Heart right ventricle (tissue), 16 donors: ENCODE measurements at regions not wholly inside any gene's neighbourhood (a gene's known extent, or its start where the extent isn't known, plus 50 kb on each side); places are given as distances from the start of the nearest gene placed in this dataset.
"Not testable (repeated sequence)": the region's sequence is repeated elsewhere in the genome, so short reads cannot be mapped to it uniquely, and the experiment has no call there.

Experiments used
- ATAC-seq, 8 donors: fragments of 200-7000 bp; cut with Tn5 transposase; one replicate each; pipeline ENCODE4 v1.9.1; 2020; ENCODE audit warnings: mild to moderate bottlenecking in 8 of 8, moderate library complexity in 8 of 8, moderate number of reproducible peaks in 1 of 8
- DNase-seq, 2 donors: peaks; one replicate each; pipeline ENCODE4 v3.0.0-alpha.2; 2020
- H3K27ac ChIP-seq, 10 donors: fragments of 200-600 bp; sonication (generic) in 2 of 10; one replicate each; pipeline versions ENCODE4 v1.5.0 to v1.8.0; 2020 to 2022; ENCODE audit warnings: mild to moderate bottlenecking in 3 of 10
- H3K27me3 ChIP-seq, 7 donors: fragments of 200-600 bp; one replicate each; pipeline ENCODE4 v1.8.0; 2021 to 2022; ENCODE audit warnings: mild to moderate bottlenecking in 2 of 7
- H3K36me3 ChIP-seq, 9 donors: fragments of 200-600 bp; sonication (generic) in 1 of 9; one replicate each; pipeline versions ENCODE4 v1.5.0 to v1.8.0; 2020 to 2022; ENCODE audit warnings: mild to moderate bottlenecking in 2 of 9
- H3K4me1 ChIP-seq, 9 donors: fragments of 200-600 bp; sonication (generic) in 1 of 9; one replicate each; pipeline versions ENCODE4 v1.5.0 to v1.8.0; 2020 to 2022; ENCODE audit warnings: mild to moderate bottlenecking in 4 of 9
- H3K4me3 ChIP-seq, 10 donors: fragments of 200-600 bp; sonication (generic) in 2 of 10; one replicate each; pipeline versions ENCODE4 v1.5.0 to v1.8.0; 2020 to 2022; ENCODE audit warnings: mild to moderate bottlenecking in 7 of 10, moderate library complexity in 2 of 10
- H3K9me3 ChIP-seq, 11 donors: fragments of 200-600 bp in 10 of 11; sonication (generic) in 2 of 11; one replicate each; pipeline versions ENCODE4 v1.5.0 to v1.8.0; 2013 to 2022; ENCODE audit warnings: mild to moderate bottlenecking in 2 of 11, control low read depth in 1 of 11, moderate library complexity in 1 of 11
- CTCF ChIP-seq, 9 donors: fragments of 200-600 bp; sonication (generic) in 2 of 9; IDR thresholded peaks; one replicate each; pipeline versions ENCODE4 v1.5.0 to v1.8.0; 2021 to 2022; ENCODE audit warnings: antibody characterized with exemption in 9 of 9, mild to moderate bottlenecking in 5 of 9, moderate library complexity in 1 of 9
- WGBS, 2 donors: extraction: QIAGEN DNeasy Blood & Tissue Kit; methylation state at CpG; one replicate each; pipeline ENCODE4 v1.1.7; 2013; ENCODE audit warnings: inconsistent platforms in 1 of 2; 5-methylcytosine and 5-hydroxymethylcytosine counted together
- intact Hi-C, 10 donors: fragments of 100-400 bp; cut with DNase I; formaldehyde crosslinking; loops; one replicate each; pipeline versions ENCODE4 v1.11.1 to v1.14.2; 2022
- donor health status: Arrhythmogenic right ventricular cardiomyopathy.
- donor health status: ischemic (EF 13 %, LVEDD 7.1; RV severe dilation, severe dysfunction).
- donor health status: healthy with polysubstance abuse.
- donor health status: DM: no; HTN: yes; CAD: no.
- donor health status: DM: no; HTN: no; CAD: no.
- donor health status: ischemic (EF 25% LVEDD 6.9; RV normal size, moderate dysfunction).
- donor health status: ischemic (EF 25% LVEDD 5.7; RV mildly dilated, moderate dysfunction).
- donor health status: healthy.
- donor health status: DM: yes; HTN: yes; CAD: no.
- donor health status: Ischemic cardiomyopathy.
- donor health status: ischemic (EF 35%, LVEDD 5.7; RV mildly dilated, moderate dysfunction).
- donor health status: nonischemic (EF 11% LVEDD 7.7; RV severe dilation, severe dysfunction).
- donor health status: DM: yes; HTN: yes; CAD: no.
- donor health status: PGD.
- donor health status: ischemic (EF 29% LVEDD 5.4; RV normal size, mild dysfunction).
- donor health status: nonischemic (EF 23%, LVEDD 6.1; RV moderate dilation, normal function).

- WGBS, 2 donors, result 65 to 69% methylated on average over 2 of the region's 2 CpGs
- Histone ChIP-seq H3K4me1 (peaks cover 0 to 23% (median 12%) of the 10 kb centered on the region in 9 donors), H3K27ac (no peak overlapping the region), H3K4me3 (no peak overlapping the region), H3K9me3 (no peaks in the 10 kb centered on the region), H3K36me3 (no peaks in the 10 kb centered on the region), H3K27me3 (no peaks in the 10 kb centered on the region)
- TF ChIP-seq CTCF (IDR thresholded peaks at IDR 0.05), result no peak
- ATAC-seq (no peak), DNase-seq (no peak)
- intact Hi-C loops, result no loop called here
Measured at GRCh38 chr3:20375302-20375701, 189.3 kb upstream of the SGO1 start.

- H3K9me3 ChIP-seq, DNase-seq, intact Hi-C loops, H3K36me3 ChIP-seq, ATAC-seq, H3K27me3 ChIP-seq, H3K27ac ChIP-seq, H3K4me3 ChIP-seq, H3K4me1 ChIP-seq: not testable (repeated sequence)
- WGBS, 2 donors, result 93 to 95% methylated on average over 23 of the region's 23 CpGs
Measured at GRCh38 chr3:20370273-20371063, 184.5 kb upstream of the SGO1 start.

- Histone ChIP-seq H3K27ac (no peak overlapping the region), H3K9me3 (no peaks in the 10 kb centered on the region), H3K36me3 (no peaks in the 10 kb centered on the region), H3K27me3 (no peaks in the 10 kb centered on the region), H3K4me3 (no peak overlapping the region), H3K4me1 (no peaks in the 10 kb centered on the region)
- no peak for ATAC-seq
- 89% methylated on average over 3 of the region's 3 CpGs for WGBS, 2 donors
- DNase-seq, result no peak
- TF ChIP-seq CTCF (IDR thresholded peaks at IDR 0.05), result no peak
- intact Hi-C loops, result no loop called here
Measured at GRCh38 chr3:20361000-20361399, 175.0 kb upstream of the SGO1 start.

- TF ChIP-seq CTCF (IDR thresholded peaks at IDR 0.05), result no peak
- Histone ChIP-seq H3K4me3 (no peak overlapping the region), H3K36me3 (no peaks in the 10 kb centered on the region), H3K4me1 (no peaks in the 10 kb centered on the region), H3K27ac (no peak overlapping the region), H3K9me3 (no peaks in the 10 kb centered on the region), H3K27me3 (no peaks in the 10 kb centered on the region)
- WGBS, 2 donors, result 93 to 96% methylated on average over 1 of the region's 1 CpG
- intact Hi-C loops, result no loop called here
- DNase-seq (no peak), ATAC-seq (no peak)
Measured at GRCh38 chr3:20353286-20353685, 167.3 kb upstream of the SGO1 start.

GRCh38 chr3:20352546-20353179, 166.7 kb upstream of the SGO1 start:
- intact Hi-C loops, result no loop called here

More at GRCh38 chr3:20352546-20353179, 166.7 kb upstream of the SGO1 start:
- DNase-seq (no peak), ATAC-seq (no peak)
- H3K27me3 ChIP-seq, result no peaks in the 10 kb centered on the region
- no peaks in the 10 kb centered on the region for H3K9me3 ChIP-seq
- WGBS, 2 donors, result 47 to 59% methylated on average over 3 of the region's 3 CpGs
- no peaks in the 10 kb centered on the region for H3K4me1 ChIP-seq
- H3K36me3 ChIP-seq, result no peaks in the 10 kb centered on the region
- H3K4me3 ChIP-seq, result no peak overlapping the region
- H3K27ac ChIP-seq, result no peak overlapping the region
- TF ChIP-seq CTCF (IDR thresholded peaks at IDR 0.05), result no peak
